ENCODE measurements at regions not wholly inside any gene's neighbourhood (a gene's known extent, or its start where the extent isn't known, plus 50 kb on each side); places are given as distances from the start of the nearest gene placed in this dataset.

- intact Hi-C loops (cut with micrococcal nuclease): loop anchor here (5.0 kb wide), 1 partner anchor 295 kb away; no protein-coding TSS in a partner anchor
- Mint-ChIP-seq H3K36me3 (ENCODE audit: low read depth) (no peaks in the 10 kb centered on the region), H3K9me3 (no peaks in the 10 kb centered on the region), H3K4me3 (no peak overlapping the region), H3K4me1 (ENCODE audit: low read depth) (peaks cover 38% of the 10 kb centered on the region), H3K27me3 (no peaks in the 10 kb centered on the region), H3K27ac (no peak overlapping the region)
Observed at GRCh38 chr6:105781915-105782314, 304.2 kb upstream of the PRDM1 start.

- intact Hi-C loops (cut with micrococcal nuclease): loop anchor here (5.0 kb wide), 1 partner anchor 294 kb away; no protein-coding TSS in a partner anchor
- no peaks in the 10 kb centered on the region for H3K36me3 Mint-ChIP-seq (ENCODE audit: low read depth)
- H3K27ac Mint-ChIP-seq: no peak overlapping the region
- no peak overlapping the region for H3K4me3 Mint-ChIP-seq
- H3K9me3 Mint-ChIP-seq: no peaks in the 10 kb centered on the region
- H3K4me1 Mint-ChIP-seq (ENCODE audit: low read depth): peaks cover 32% of the 10 kb centered on the region
- H3K27me3 Mint-ChIP-seq: no peaks in the 10 kb centered on the region
Observed at GRCh38 chr6:105781248-105781647, 304.9 kb upstream of the PRDM1 start.

- Mint-ChIP-seq H3K27me3 (no peaks in the 10 kb centered on the region), H3K9me3 (peaks cover 5% of the 10 kb centered on the region), H3K4me3 (no peak overlapping the region), H3K4me1 (ENCODE audit: low read depth) (peaks cover 23% of the 10 kb centered on the region), H3K27ac (no peak overlapping the region), H3K36me3 (ENCODE audit: low read depth) (peaks cover 2% of the 10 kb centered on the region)
- intact Hi-C loops (cut with micrococcal nuclease): loop anchor here (5.0 kb wide), 1 partner anchor 293 kb away; no protein-coding TSS in a partner anchor
Observed at GRCh38 chr6:105780146-105780860, 305.8 kb upstream of the PRDM1 start.

GRCh38 chr6:105779110-105779509, 307.0 kb upstream of the PRDM1 start:
- H3K27me3 Mint-ChIP-seq: no peaks in the 10 kb centered on the region
- peaks cover 6% of the 10 kb centered on the region for H3K36me3 Mint-ChIP-seq (ENCODE audit: low read depth)
- peaks cover 11% of the 10 kb centered on the region for H3K9me3 Mint-ChIP-seq
- H3K4me1 Mint-ChIP-seq (ENCODE audit: low read depth): peaks cover 11% of the 10 kb centered on the region
- intact Hi-C loops (cut with micrococcal nuclease): no loop called here
- no peak overlapping the region for H3K4me3 Mint-ChIP-seq
- H3K27ac Mint-ChIP-seq: no peak overlapping the region

GRCh38 chr6:105775095-105775494, 311.0 kb upstream of the PRDM1 start:
- H3K4me3 Mint-ChIP-seq: no peak overlapping the region
- H3K9me3 Mint-ChIP-seq: peaks cover 11% of the 10 kb centered on the region
- intact Hi-C loops (cut with micrococcal nuclease): no loop called here
- H3K27ac Mint-ChIP-seq: no peak overlapping the region
- no peaks in the 10 kb centered on the region for H3K27me3 Mint-ChIP-seq
- H3K36me3 Mint-ChIP-seq (ENCODE audit: low read depth): peaks cover 6% of the 10 kb centered on the region
- H3K4me1 Mint-ChIP-seq (ENCODE audit: low read depth): no peaks in the 10 kb centered on the region

GRCh38 chr6:105774247-105774646, 311.9 kb upstream of the PRDM1 start:
- no peak overlapping the region for H3K4me3 Mint-ChIP-seq
- no peaks in the 10 kb centered on the region for H3K4me1 Mint-ChIP-seq (ENCODE audit: low read depth)
- H3K27me3 Mint-ChIP-seq: no peaks in the 10 kb centered on the region
- intact Hi-C loops (cut with micrococcal nuclease): no loop called here
- peaks cover 11% of the 10 kb centered on the region for H3K9me3 Mint-ChIP-seq
- peaks cover 6% of the 10 kb centered on the region for H3K36me3 Mint-ChIP-seq (ENCODE audit: low read depth)
- H3K27ac Mint-ChIP-seq: no peak overlapping the region

GRCh38 chr6:105771313-105771970, 314.7 kb upstream of the PRDM1 start:
- peaks cover 6% of the 10 kb centered on the region for H3K36me3 Mint-ChIP-seq (ENCODE audit: low read depth)
- peaks cover 11% of the 10 kb centered on the region for H3K9me3 Mint-ChIP-seq
- H3K4me3 Mint-ChIP-seq: no peak overlapping the region
- no peak overlapping the region for H3K27ac Mint-ChIP-seq
- no peaks in the 10 kb centered on the region for H3K27me3 Mint-ChIP-seq
- no peaks in the 10 kb centered on the region for H3K4me1 Mint-ChIP-seq (ENCODE audit: low read depth)
- intact Hi-C loops (cut with micrococcal nuclease): no loop called here

GRCh38 chr6:105769987-105770386, 316.1 kb upstream of the PRDM1 start:
- no peaks in the 10 kb centered on the region for H3K27me3 Mint-ChIP-seq
- no peak overlapping the region for H3K27ac Mint-ChIP-seq
- H3K9me3 Mint-ChIP-seq: peaks cover 2% of the 10 kb centered on the region
- H3K36me3 Mint-ChIP-seq (ENCODE audit: low read depth): peaks cover under 1% of the 10 kb centered on the region
- no peaks in the 10 kb centered on the region for H3K4me1 Mint-ChIP-seq (ENCODE audit: low read depth)
- intact Hi-C loops (cut with micrococcal nuclease): no loop called here
- no peak overlapping the region for H3K4me3 Mint-ChIP-seq

GRCh38 chr6:105769197-105769596, 316.9 kb upstream of the PRDM1 start:
- Mint-ChIP-seq H3K4me1 (ENCODE audit: low read depth) (no peaks in the 10 kb centered on the region), H3K36me3 (ENCODE audit: low read depth) (no peaks in the 10 kb centered on the region), H3K27ac (no peak overlapping the region), H3K4me3 (no peak overlapping the region), H3K9me3 (no peaks in the 10 kb centered on the region), H3K27me3 (no peaks in the 10 kb centered on the region)
- intact Hi-C loops (cut with micrococcal nuclease): no loop called here

GRCh38 chr6:105767541-105767940, 318.6 kb upstream of the PRDM1 start:
- no peak overlapping the region for H3K27ac Mint-ChIP-seq
- no peaks in the 10 kb centered on the region for H3K27me3 Mint-ChIP-seq
- no peaks in the 10 kb centered on the region for H3K9me3 Mint-ChIP-seq
- intact Hi-C loops (cut with micrococcal nuclease): no loop called here
- H3K4me3 Mint-ChIP-seq: no peak overlapping the region
- H3K36me3 Mint-ChIP-seq (ENCODE audit: low read depth): no peaks in the 10 kb centered on the region
- peaks cover 5% of the 10 kb centered on the region for H3K4me1 Mint-ChIP-seq (ENCODE audit: low read depth)

- Mint-ChIP-seq H3K36me3 (ENCODE audit: low read depth) (no peaks in the 10 kb centered on the region), H3K4me3 (no peak overlapping the region), H3K4me1 (ENCODE audit: low read depth) (peaks cover 6% of the 10 kb centered on the region), H3K27me3 (no peaks in the 10 kb centered on the region), H3K9me3 (no peaks in the 10 kb centered on the region), H3K27ac (no peak overlapping the region)
- intact Hi-C loops (cut with micrococcal nuclease): no loop called here
Observed at GRCh38 chr6:105765239-105765638, 320.9 kb upstream of the PRDM1 start.

- intact Hi-C loops (cut with micrococcal nuclease): no loop called here
- Mint-ChIP-seq H3K36me3 (ENCODE audit: low read depth) (no peaks in the 10 kb centered on the region), H3K27ac (no peak overlapping the region), H3K4me1 (ENCODE audit: low read depth) (peaks cover 12% of the 10 kb centered on the region), H3K27me3 (no peaks in the 10 kb centered on the region), H3K4me3 (no peak overlapping the region), H3K9me3 (no peaks in the 10 kb centered on the region)
Observed at GRCh38 chr6:105764315-105764714, 321.8 kb upstream of the PRDM1 start.

- no peaks in the 10 kb centered on the region for H3K27me3 Mint-ChIP-seq
- no peak overlapping the region for H3K4me3 Mint-ChIP-seq
- H3K36me3 Mint-ChIP-seq (ENCODE audit: low read depth): no peaks in the 10 kb centered on the region
- H3K9me3 Mint-ChIP-seq: no peaks in the 10 kb centered on the region
- intact Hi-C loops (cut with micrococcal nuclease): no loop called here
- H3K27ac Mint-ChIP-seq: no peak overlapping the region
- H3K4me1 Mint-ChIP-seq (ENCODE audit: low read depth): peaks cover 12% of the 10 kb centered on the region
Observed at GRCh38 chr6:105763866-105764265, 322.3 kb upstream of the PRDM1 start.

- intact Hi-C loops (cut with micrococcal nuclease): no loop called here
- Mint-ChIP-seq H3K27me3 (peaks cover 6% of the 10 kb centered on the region), H3K9me3 (no peaks in the 10 kb centered on the region), H3K4me3 (no peak overlapping the region), H3K27ac (no peak overlapping the region), H3K4me1 (ENCODE audit: low read depth) (peaks cover 12% of the 10 kb centered on the region), H3K36me3 (ENCODE audit: low read depth) (no peaks in the 10 kb centered on the region)
Observed at GRCh38 chr6:105760746-105761145, 325.4 kb upstream of the PRDM1 start.

All from dendritic cell treated with granulocyte-macrophage colony-stimulating factor and Interleukin-4, amounts not matched to agents 40 ng/mL and 50 ng/mL, for 4 days (primary cell).